NCI-H2227 treated with DMSO at 0.1 percent for 48 hours (cell line): ENCODE measurements at regions not wholly inside any gene's neighbourhood (a gene's known extent, or its start where the extent isn't known, plus 50 kb on each side); places are given as distances from the start of the nearest gene placed in this dataset.

Experiments
- DNase-seq: peaks from one replicate; lab custom pipeline; 2025; lab: John Stamatoyannopoulos, UW

- DNase-seq = no peak
These were observed 107.8 kb downstream of the OGFRL1 start for GRCh38 chr6:71396410-71396801.

GRCh38 chr6:71399279-71399678, 110.7 kb downstream of the OGFRL1 start:
- no peak for DNase-seq

- no peak for DNase-seq
These were observed 112.2 kb downstream of the OGFRL1 start for GRCh38 chr6:71400852-71401251.

GRCh38 chr6:71402096-71402495, 113.5 kb downstream of the OGFRL1 start:
- no peak for DNase-seq

GRCh38 chr6:71403422-71404134, 115.0 kb downstream of the OGFRL1 start:
- DNase-seq = no peak

- DNase-seq = no peak
These were observed 115.7 kb downstream of the OGFRL1 start for GRCh38 chr6:71404145-71404966.

GRCh38 chr6:71404967-71405278, 116.3 kb downstream of the OGFRL1 start:
- DNase-seq = no peak

- DNase-seq = no peak
These were observed 116.8 kb downstream of the OGFRL1 start for GRCh38 chr6:71405416-71405815.

GRCh38 chr6:71406865-71407860, 118.6 kb downstream of the OGFRL1 start:
- no peak for DNase-seq

- no peak for DNase-seq
These were observed 120.4 kb downstream of the OGFRL1 start for GRCh38 chr6:71408787-71409723.

- no peak for DNase-seq
These were observed 121.6 kb downstream of the OGFRL1 start for GRCh38 chr6:71410164-71410566.

- no peak for DNase-seq
These were observed 122.1 kb downstream of the OGFRL1 start for GRCh38 chr6:71410681-71411080.

GRCh38 chr6:71411882-71412281, 123.3 kb downstream of the OGFRL1 start:
- DNase-seq = no peak

- no peak for DNase-seq
These were observed 124.0 kb downstream of the OGFRL1 start for GRCh38 chr6:71412559-71413140.

- DNase-seq = no peak
These were observed 125.9 kb downstream of the OGFRL1 start for GRCh38 chr6:71414486-71414885.

GRCh38 chr6:71419217-71420094, 130.8 kb downstream of the OGFRL1 start:
- DNase-seq = peak; percentile 9

- peak; percentile 68 for DNase-seq
These were observed 131.6 kb downstream of the OGFRL1 start for GRCh38 chr6:71420095-71420692.

GRCh38 chr6:71420693-71421328, 132.2 kb downstream of the OGFRL1 start:
- DNase-seq = peak; percentile 89

GRCh38 chr6:71421611-71422010, 133.0 kb downstream of the OGFRL1 start:
- DNase-seq = no peak
